ENCODE measurements at regions not wholly inside any gene's neighbourhood (a gene's known extent, or its start where the extent isn't known, plus 50 kb on each side); places are given as distances from the start of the nearest gene placed in this dataset.

GRCh38 chrX:144819406-144819805, 427.9 kb upstream of the SPANXN1 start:
- no peaks in the 10 kb centered on the region for H3K27me3 ChIP-seq (ENCODE audit: control insufficient read depth, extremely low read depth, insufficient read depth, low read length)
- no peak overlapping the region for H3K4me3 ChIP-seq (ENCODE audit: control insufficient read depth in 2 of 3, extremely low read depth in 1 of 3, insufficient read depth in 2 of 3, low read depth in 1 of 3, low read length in 3 of 3)
- no peak overlapping the region for H3K4me2 ChIP-seq (ENCODE audit: control insufficient read depth, extremely low read depth, insufficient read depth, low read depth, low read length)
- dilution Hi-C loops (cut with MboI; ENCODE audit: extremely low pct_ligation_motif_present, low sequenced_read_pairs): no loop called here
- H3K4me1 ChIP-seq (ENCODE audit: control insufficient read depth, extremely low read depth, insufficient read depth, low read length): no peaks in the 10 kb centered on the region
- H3K36me3 ChIP-seq (ENCODE audit: control insufficient read depth in 2 of 2, extremely low read depth in 1 of 2, insufficient read depth in 2 of 2, low read length in 2 of 2): no peaks in the 10 kb centered on the region
- no peaks in the 10 kb centered on the region for H4K20me1 ChIP-seq (ENCODE audit: control insufficient read depth, extremely low read depth, insufficient read depth, low read length)
- H3K9me3 ChIP-seq (ENCODE audit: control insufficient read depth, low read depth, low read length): no peaks in the 10 kb centered on the region
- DNase-seq (ENCODE audit: low read depth, low spot score): no peak
- no peak for FAIRE-seq
- no peaks in the 10 kb centered on the region for H3K79me2 ChIP-seq (ENCODE audit: control insufficient read depth, insufficient read depth, low read length)
- no peaks in the 10 kb centered on the region for H3K9me1 ChIP-seq (ENCODE audit: control insufficient read depth, extremely low read depth, insufficient read depth, low read length)
- no peak overlapping the region for H2AFZ ChIP-seq (ENCODE audit: control insufficient read depth, low read length)
- no peak overlapping the region for H3K27ac ChIP-seq (ENCODE audit: control insufficient read depth, insufficient read depth, low read length)
- no peak for TF ChIP-seq EZH2 (IDR thresholded peaks at IDR 0.05; ENCODE audit: low read length)
- no peak for TF ChIP-seq CTCF (optimal IDR thresholded peaks at IDR 0.05 in 1 of 3, IDR thresholded peaks at IDR 0.05 in 1 of 3, conservative IDR thresholded peaks at IDR 0.05 in 1 of 3; ENCODE audit: extremely low read depth in 1 of 3, insufficient read depth in 2 of 3, low read length in 3 of 3)
- H3K9ac ChIP-seq (ENCODE audit: control insufficient read depth, extremely low read depth, insufficient read depth, low read length): no peak overlapping the region

- no peak for TF ChIP-seq CTCF (optimal IDR thresholded peaks at IDR 0.05 in 1 of 3, IDR thresholded peaks at IDR 0.05 in 1 of 3, conservative IDR thresholded peaks at IDR 0.05 in 1 of 3; ENCODE audit: extremely low read depth in 1 of 3, insufficient read depth in 2 of 3, low read length in 3 of 3)
- DNase-seq (ENCODE audit: low read depth, low spot score) (no peak), FAIRE-seq (no peak)
- Histone ChIP-seq H3K27ac (ENCODE audit: control insufficient read depth, insufficient read depth, low read length) (no peak overlapping the region), H2AFZ (ENCODE audit: control insufficient read depth, low read length) (no peak overlapping the region), H3K36me3 (ENCODE audit: control insufficient read depth in 2 of 2, extremely low read depth in 1 of 2, insufficient read depth in 2 of 2, low read length in 2 of 2) (no peaks in the 10 kb centered on the region), H3K9ac (ENCODE audit: control insufficient read depth, extremely low read depth, insufficient read depth, low read length) (no peak overlapping the region), H3K27me3 (ENCODE audit: control insufficient read depth, extremely low read depth, insufficient read depth, low read length) (no peaks in the 10 kb centered on the region), H3K4me2 (ENCODE audit: control insufficient read depth, extremely low read depth, insufficient read depth, low read depth, low read length) (no peak overlapping the region), H4K20me1 (ENCODE audit: control insufficient read depth, extremely low read depth, insufficient read depth, low read length) (no peaks in the 10 kb centered on the region), H3K9me3 (ENCODE audit: control insufficient read depth, low read depth, low read length) (no peaks in the 10 kb centered on the region), H3K79me2 (ENCODE audit: control insufficient read depth, insufficient read depth, low read length) (no peaks in the 10 kb centered on the region), H3K4me3 (ENCODE audit: control insufficient read depth in 2 of 3, extremely low read depth in 1 of 3, insufficient read depth in 2 of 3, low read depth in 1 of 3, low read length in 3 of 3) (no peak overlapping the region), H3K4me1 (ENCODE audit: control insufficient read depth, extremely low read depth, insufficient read depth, low read length) (no peaks in the 10 kb centered on the region), H3K9me1 (ENCODE audit: control insufficient read depth, extremely low read depth, insufficient read depth, low read length) (no peaks in the 10 kb centered on the region)
- dilution Hi-C loops (cut with MboI; ENCODE audit: extremely low pct_ligation_motif_present, low sequenced_read_pairs): no loop called here
Measured at GRCh38 chrX:144840616-144841015, 406.7 kb upstream of the SPANXN1 start.
